Astrocyte of the cerebellum (primary cell): ENCODE measurements at regions not wholly inside any gene's neighbourhood (a gene's known extent, or its start where the extent isn't known, plus 50 kb on each side); places are given as distances from the start of the nearest gene placed in this dataset.

Source experiments
- DNase-seq: peaks from one replicate; pipeline ENCODE4 v3.0.0-alpha.2; 2011; ENCODE audit warnings: low read depth
- H3K4me3 ChIP-seq: 2 replicates; pipeline ENCODE4 v1.5.1; 2011; ENCODE audit warnings: mild to moderate bottlenecking, low read depth, low read length, moderate library complexity
- in situ Hi-C: cut with HindIII; loops from 2 replicates; pipeline ENCODE4 v1.10.0; 2017; ENCODE audit warnings: low sequenced_read_pairs
- TF ChIP-seq, protein P1 (sequence below): IDR thresholded peaks from 2 replicates; pipeline ENCODE4 v1.5.1; 2012; ENCODE audit warnings: low read length, low read depth, moderate library complexity, mild to moderate bottlenecking; ENCODE audit errors: missing control alignments

DNA sequence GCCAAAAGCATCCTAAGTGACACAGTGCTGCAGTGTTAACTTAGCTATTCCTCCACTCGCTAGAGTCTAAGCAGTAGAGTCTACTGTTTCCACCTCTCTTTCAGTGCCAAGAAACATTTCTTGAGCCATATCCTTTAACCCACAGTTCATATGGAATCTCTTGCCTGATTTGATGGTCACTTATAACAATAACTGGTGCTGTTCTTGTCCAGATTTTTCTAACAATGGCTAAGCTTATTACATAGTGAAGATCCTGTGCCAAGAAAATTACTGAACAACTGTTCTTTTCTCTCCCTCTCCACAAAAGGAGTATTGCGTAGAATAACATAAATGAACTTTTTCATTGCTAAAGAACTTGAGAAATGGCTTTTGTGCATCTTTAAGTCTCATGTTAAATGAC, 121.3 kb downstream of the CDC7 start:
- TF ChIP-seq, protein P1, sequence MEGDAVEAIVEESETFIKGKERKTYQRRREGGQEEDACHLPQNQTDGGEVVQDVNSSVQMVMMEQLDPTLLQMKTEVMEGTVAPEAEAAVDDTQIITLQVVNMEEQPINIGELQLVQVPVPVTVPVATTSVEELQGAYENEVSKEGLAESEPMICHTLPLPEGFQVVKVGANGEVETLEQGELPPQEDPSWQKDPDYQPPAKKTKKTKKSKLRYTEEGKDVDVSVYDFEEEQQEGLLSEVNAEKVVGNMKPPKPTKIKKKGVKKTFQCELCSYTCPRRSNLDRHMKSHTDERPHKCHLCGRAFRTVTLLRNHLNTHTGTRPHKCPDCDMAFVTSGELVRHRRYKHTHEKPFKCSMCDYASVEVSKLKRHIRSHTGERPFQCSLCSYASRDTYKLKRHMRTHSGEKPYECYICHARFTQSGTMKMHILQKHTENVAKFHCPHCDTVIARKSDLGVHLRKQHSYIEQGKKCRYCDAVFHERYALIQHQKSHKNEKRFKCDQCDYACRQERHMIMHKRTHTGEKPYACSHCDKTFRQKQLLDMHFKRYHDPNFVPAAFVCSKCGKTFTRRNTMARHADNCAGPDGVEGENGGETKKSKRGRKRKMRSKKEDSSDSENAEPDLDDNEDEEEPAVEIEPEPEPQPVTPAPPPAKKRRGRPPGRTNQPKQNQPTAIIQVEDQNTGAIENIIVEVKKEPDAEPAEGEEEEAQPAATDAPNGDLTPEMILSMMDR, result no peak
- no peak for DNase-seq

DNA sequence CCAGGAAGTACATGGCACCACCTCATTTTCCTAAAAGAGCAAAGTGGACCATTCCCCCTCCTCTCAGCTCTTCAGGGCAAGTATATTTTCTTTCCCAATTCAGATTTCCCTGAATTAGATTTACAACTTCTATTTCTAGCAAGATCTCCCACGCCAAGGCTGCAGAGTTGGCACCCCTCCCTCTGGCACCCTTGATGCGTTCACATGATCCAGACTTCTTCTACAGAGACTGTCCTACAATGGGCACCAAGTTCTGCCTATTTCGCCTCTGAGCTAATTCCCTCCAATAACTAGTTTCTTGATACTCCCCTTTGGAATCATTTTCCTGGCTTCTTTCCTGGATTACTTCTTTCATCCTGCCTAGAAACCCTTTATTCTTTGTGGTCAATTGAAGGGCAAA, 122.0 kb downstream of the CDC7 start:
- TF ChIP-seq, protein P1, result no peak
- in situ Hi-C loops, result no loop called here

More for the DNA sequence above, 121.3 kb downstream of the CDC7 start:
- in situ Hi-C loops, result no loop called here
- no peak overlapping the region for H3K4me3 ChIP-seq

DNA sequence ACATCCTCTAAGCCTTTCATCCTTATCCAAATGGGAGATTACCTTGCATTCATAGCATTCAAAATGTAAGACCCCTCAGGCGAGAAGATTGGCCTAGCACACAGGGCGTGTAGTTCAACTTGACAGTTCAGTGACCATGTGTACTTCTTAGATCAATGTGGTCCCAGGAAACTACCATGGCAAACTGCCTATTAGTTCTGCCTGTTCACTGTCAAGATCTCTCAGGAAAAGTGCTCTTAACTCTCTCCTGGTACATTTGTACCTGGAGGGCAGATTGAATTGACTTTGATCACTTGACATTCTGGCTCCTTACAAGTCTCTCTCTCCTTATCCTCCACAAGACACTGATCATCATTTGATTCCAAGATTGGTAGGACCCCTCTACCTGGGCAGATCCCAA, 122.4 kb downstream of the CDC7 start:
- TF ChIP-seq, protein P1, result no peak
- no peak overlapping the region for H3K4me3 ChIP-seq
- in situ Hi-C loops, result no loop called here
- no peak for DNase-seq

More for the DNA sequence above, 122.0 kb downstream of the CDC7 start:
- no peak overlapping the region for H3K4me3 ChIP-seq
- DNase-seq, result peak; percentile 46

DNA sequence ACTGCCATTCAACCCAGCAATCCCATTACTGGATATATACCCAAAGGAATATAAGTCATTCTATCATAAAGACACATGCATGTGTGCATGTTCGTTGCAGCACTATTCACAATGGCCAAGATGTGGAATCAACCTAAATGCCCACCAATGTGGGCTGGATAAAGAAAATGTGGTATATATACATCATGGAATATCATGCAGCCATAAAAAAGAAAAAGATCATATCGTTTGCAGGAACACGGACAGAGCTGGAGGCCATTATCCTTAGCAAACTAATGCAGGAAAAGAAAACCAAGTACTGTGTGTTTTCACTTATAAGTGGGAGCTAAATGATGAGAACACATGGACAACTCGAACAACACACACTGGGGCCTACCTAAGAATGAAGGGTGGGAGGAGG, 123.7 kb downstream of the CDC7 start:
- no peak for DNase-seq
- no peak overlapping the region for H3K4me3 ChIP-seq
- in situ Hi-C loops, result no loop called here
- TF ChIP-seq, protein P1, result no peak
